ENCODE measurements at regions not wholly inside any gene's neighbourhood (a gene's known extent, or its start where the extent isn't known, plus 50 kb on each side); places are given as distances from the start of the nearest gene placed in this dataset.
"Not testable (repeated sequence)": the region's sequence is repeated elsewhere in the genome, so short reads cannot be mapped to it uniquely, and the experiment has no call there.

GRCh38 chr18:67752211-67752610 is 235.7 kb upstream of the DSEL start:
- TF ChIP-seq EZH2, CTCF (IDR thresholded peaks at IDR 0.05): not testable (repeated sequence)
